Keratinocyte (primary cell): ENCODE measurements at regions not wholly inside any gene's neighbourhood (a gene's known extent, or its start where the extent isn't known, plus 50 kb on each side); places are given as distances from the start of the nearest gene placed in this dataset.

Experiments used
- DNase-seq: peaks from one replicate; pipeline ENCODE4 v3.0.0-alpha.2; 2011; ENCODE audit warnings: low read depth, missing footprints, low spot score
- FAIRE-seq: peaks from 2 replicates; lab custom pipeline; 2011; peaks lifted over from hg19 to GRCh38; lab: Jason Lieb, UNC
- H2AFZ ChIP-seq: 2 replicates; pipeline ENCODE4 v1.6.0; 2012; ENCODE audit warnings: low read length, control low read depth, inconsistent platforms; ENCODE audit not compliant: control insufficient read depth
- H3K27ac ChIP-seq: 2 replicates; pipeline ENCODE4 v1.5.1; 2011; ENCODE audit warnings: low read length; ENCODE audit not compliant: control insufficient read depth, insufficient read depth
- H3K27me3 ChIP-seq: 3 replicates; pipeline ENCODE4 v1.6.0; 2011; ENCODE audit warnings: low read length; ENCODE audit not compliant: control insufficient read depth, insufficient read depth; ENCODE audit errors: extremely low read depth
- H3K36me3 ChIP-seq, 2 experiments: 2 replicates in 1 of 2; 3 replicates in 1 of 2; pipeline ENCODE4 v1.5.1; 2011; ENCODE audit warnings: low read length in 2 of 2, mild to moderate bottlenecking in 1 of 2; ENCODE audit not compliant: control insufficient read depth in 2 of 2, insufficient read depth in 2 of 2; ENCODE audit errors: extremely low read depth in 1 of 2
- H3K4me1 ChIP-seq: 3 replicates; pipeline ENCODE4 v1.5.1; 2011; ENCODE audit warnings: low read length; ENCODE audit not compliant: control insufficient read depth, insufficient read depth; ENCODE audit errors: extremely low read depth
- H3K4me2 ChIP-seq: 3 replicates; pipeline ENCODE4 v1.6.0; 2011; ENCODE audit warnings: low read depth, low read length; ENCODE audit not compliant: control insufficient read depth, insufficient read depth; ENCODE audit errors: extremely low read depth
- H3K4me3 ChIP-seq, 3 experiments: fragments of 200-600 bp in 1 of 3; sonication (generic) in 1 of 3; 2 replicates in 2 of 3; 3 replicates in 1 of 3; pipeline ENCODE4 v1.5.1; 2011 to 2016; ENCODE audit warnings: low read length in 3 of 3, mild to moderate bottlenecking in 3 of 3, control low read depth in 2 of 3, inconsistent platforms in 1 of 3, low read depth in 1 of 3, mixed read lengths in 1 of 3, mixed run types in 1 of 3, moderate library complexity in 1 of 3; ENCODE audit not compliant: control insufficient read depth in 2 of 3, insufficient read depth in 2 of 3; ENCODE audit errors: extremely low read depth in 1 of 3
- H3K79me2 ChIP-seq: 2 replicates; pipeline ENCODE4 v1.6.0; 2012; ENCODE audit warnings: low read length; ENCODE audit not compliant: control insufficient read depth, insufficient read depth
- H3K9ac ChIP-seq: 3 replicates; pipeline ENCODE4 v1.6.0; 2011; ENCODE audit warnings: low read length; ENCODE audit not compliant: control insufficient read depth, insufficient read depth; ENCODE audit errors: extremely low read depth
- H3K9me1 ChIP-seq: 3 replicates; pipeline ENCODE4 v1.6.0; 2011; ENCODE audit warnings: low read length; ENCODE audit not compliant: control insufficient read depth, insufficient read depth; ENCODE audit errors: extremely low read depth
- H3K9me3 ChIP-seq: 2 replicates; pipeline ENCODE4 v1.5.1; 2012; ENCODE audit warnings: low read depth, low read length; ENCODE audit not compliant: control insufficient read depth
- H4K20me1 ChIP-seq: 3 replicates; pipeline ENCODE4 v1.6.0; 2011; ENCODE audit warnings: low read length; ENCODE audit not compliant: control insufficient read depth, insufficient read depth; ENCODE audit errors: extremely low read depth
- EZH2 ChIP-seq: IDR thresholded peaks from one replicate; pipeline ENCODE4 v1.6.1; 2012; ENCODE audit warnings: inconsistent platforms, mild to moderate bottlenecking, low read length, moderate library complexity
- dilution Hi-C: fragments of 300-500 bp; cut with MboI; formaldehyde crosslinking; loops from one replicate; pipeline ENCODE4 v1.7.0; 2020; ENCODE audit warnings: low sequenced_read_pairs; ENCODE audit not compliant: extremely low pct_ligation_motif_present
- TF ChIP-seq, protein P1 (sequence below), 3 experiments: IDR thresholded peaks in 1 of 3; conservative IDR thresholded peaks in 1 of 3; optimal IDR thresholded peaks in 1 of 3; 2 replicates in 2 of 3; 3 replicates in 1 of 3; pipeline versions ENCODE3 to v1.5.1; 2011; ENCODE audit warnings: low read length in 3 of 3, mild to moderate bottlenecking in 3 of 3, moderate library complexity in 2 of 3, control low read depth in 1 of 3, inconsistent platforms in 1 of 3; ENCODE audit not compliant: insufficient read depth in 2 of 3; ENCODE audit errors: extremely low read depth in 1 of 3

DNA sequence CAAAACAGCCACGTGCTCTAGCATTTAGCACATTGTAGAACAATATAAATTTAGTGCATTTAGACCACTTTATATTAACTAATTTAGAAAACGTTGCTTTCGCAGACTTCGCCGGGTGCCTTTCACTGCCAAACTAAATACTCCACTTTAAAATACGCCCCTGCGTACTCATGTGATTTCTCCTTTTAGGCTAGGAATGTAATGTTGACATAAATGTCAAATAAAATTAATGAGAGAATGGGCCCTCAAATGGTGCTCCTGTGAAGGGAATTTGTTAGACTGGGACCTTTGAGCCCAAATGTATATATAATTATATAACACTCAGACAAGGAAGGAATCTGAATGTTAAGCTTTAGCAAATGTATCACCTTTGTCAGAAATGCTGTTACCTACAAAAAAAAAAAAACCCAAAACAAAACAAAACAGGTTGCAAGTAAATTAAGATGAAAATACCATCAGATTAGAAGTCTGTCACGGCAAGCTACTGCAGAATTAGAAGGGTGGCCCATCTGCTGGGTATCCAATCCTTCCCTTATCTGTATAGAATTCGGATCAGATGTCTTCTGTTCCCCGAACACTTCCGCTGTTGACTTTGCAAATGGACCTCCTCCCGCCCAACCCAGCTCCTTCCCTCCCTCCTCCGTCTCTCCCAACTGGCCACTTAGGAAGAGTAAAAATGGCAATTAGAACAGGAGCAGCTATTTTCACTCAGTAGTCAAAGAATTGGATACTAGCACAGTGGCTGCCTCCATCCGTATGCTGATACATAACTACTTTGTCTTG is 159.3 kb upstream of the FOXN3 start:
- TF ChIP-seq, protein P1, sequence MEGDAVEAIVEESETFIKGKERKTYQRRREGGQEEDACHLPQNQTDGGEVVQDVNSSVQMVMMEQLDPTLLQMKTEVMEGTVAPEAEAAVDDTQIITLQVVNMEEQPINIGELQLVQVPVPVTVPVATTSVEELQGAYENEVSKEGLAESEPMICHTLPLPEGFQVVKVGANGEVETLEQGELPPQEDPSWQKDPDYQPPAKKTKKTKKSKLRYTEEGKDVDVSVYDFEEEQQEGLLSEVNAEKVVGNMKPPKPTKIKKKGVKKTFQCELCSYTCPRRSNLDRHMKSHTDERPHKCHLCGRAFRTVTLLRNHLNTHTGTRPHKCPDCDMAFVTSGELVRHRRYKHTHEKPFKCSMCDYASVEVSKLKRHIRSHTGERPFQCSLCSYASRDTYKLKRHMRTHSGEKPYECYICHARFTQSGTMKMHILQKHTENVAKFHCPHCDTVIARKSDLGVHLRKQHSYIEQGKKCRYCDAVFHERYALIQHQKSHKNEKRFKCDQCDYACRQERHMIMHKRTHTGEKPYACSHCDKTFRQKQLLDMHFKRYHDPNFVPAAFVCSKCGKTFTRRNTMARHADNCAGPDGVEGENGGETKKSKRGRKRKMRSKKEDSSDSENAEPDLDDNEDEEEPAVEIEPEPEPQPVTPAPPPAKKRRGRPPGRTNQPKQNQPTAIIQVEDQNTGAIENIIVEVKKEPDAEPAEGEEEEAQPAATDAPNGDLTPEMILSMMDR (optimal IDR thresholded peaks at IDR 0.05 in 1 of 3, IDR thresholded peaks at IDR 0.05 in 1 of 3, conservative IDR thresholded peaks at IDR 0.05 in 1 of 3; ENCODE audit: extremely low read depth in 1 of 3, insufficient read depth in 2 of 3, low read length in 3 of 3) = no peak
- TF ChIP-seq EZH2 = no peak
- FAIRE-seq (no peak), DNase-seq (no peak)
- no peaks in the 10 kb centered on the region for H4K20me1 ChIP-seq
- no peaks in the 10 kb centered on the region for H3K9me1 ChIP-seq
- no peaks in the 10 kb centered on the region for H3K27me3 ChIP-seq
- no peak overlapping the region for H3K9ac ChIP-seq
- H3K36me3 ChIP-seq = no peaks in the 10 kb centered on the region
- H3K79me2 ChIP-seq = no peaks in the 10 kb centered on the region
- H3K4me3 ChIP-seq = no peak overlapping the region
- H3K4me2 ChIP-seq = no peak overlapping the region
- no peaks in the 10 kb centered on the region for H3K4me1 ChIP-seq
- dilution Hi-C loops = no loop called here
- H2AFZ ChIP-seq = no peak overlapping the region
- H3K27ac ChIP-seq = no peak overlapping the region
- no peaks in the 10 kb centered on the region for H3K9me3 ChIP-seq

DNA sequence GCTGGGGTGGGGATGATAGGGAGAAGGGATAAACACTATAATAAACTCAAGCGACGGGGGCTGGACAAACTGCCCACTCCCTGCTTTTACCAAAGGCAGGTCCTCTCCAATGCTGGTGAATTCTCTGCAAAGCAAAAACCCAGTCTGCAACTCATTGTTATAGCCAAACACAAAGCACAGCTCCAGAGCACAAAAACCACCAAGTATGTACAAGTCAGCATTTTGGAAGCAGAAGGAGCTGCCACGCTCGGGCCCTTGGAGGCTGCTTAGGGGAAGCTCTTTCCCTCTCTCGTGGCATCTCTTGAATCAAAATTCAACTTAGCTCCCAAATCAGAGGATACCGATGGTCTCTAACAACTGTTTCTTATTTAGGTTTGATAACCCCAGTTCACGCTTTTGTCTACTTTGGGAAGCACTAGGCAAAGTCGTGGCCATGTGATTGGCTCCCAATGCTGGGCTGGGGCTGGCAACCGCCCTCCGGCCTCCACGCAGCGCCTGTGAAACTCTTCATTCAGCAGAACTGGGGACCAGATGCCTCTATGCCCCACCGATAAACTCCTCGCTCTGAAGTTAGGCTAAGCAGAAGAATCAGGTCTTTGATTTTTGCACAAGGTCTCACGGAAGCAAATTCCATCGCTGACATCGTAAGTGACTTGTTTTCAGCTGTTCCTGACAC is 158.5 kb upstream of the FOXN3 start:
- H3K27me3 ChIP-seq = no peaks in the 10 kb centered on the region
- DNase-seq (no peak), FAIRE-seq (no peak)
- TF ChIP-seq, protein P1 (optimal IDR thresholded peaks at IDR 0.05 in 1 of 3, IDR thresholded peaks at IDR 0.05 in 1 of 3, conservative IDR thresholded peaks at IDR 0.05 in 1 of 3; ENCODE audit: extremely low read depth in 1 of 3, insufficient read depth in 2 of 3, low read length in 3 of 3) = no peak
- no peak for TF ChIP-seq EZH2
- no peak overlapping the region for H3K9ac ChIP-seq
- no peak overlapping the region for H3K4me3 ChIP-seq
- dilution Hi-C loops = no loop called here
- H3K9me1 ChIP-seq = no peaks in the 10 kb centered on the region
- no peak overlapping the region for H3K4me2 ChIP-seq
- H2AFZ ChIP-seq = no peak overlapping the region
- H3K79me2 ChIP-seq = no peaks in the 10 kb centered on the region
- H3K36me3 ChIP-seq = no peaks in the 10 kb centered on the region
- H3K9me3 ChIP-seq = no peaks in the 10 kb centered on the region
- H4K20me1 ChIP-seq = no peaks in the 10 kb centered on the region
- H3K27ac ChIP-seq = no peak overlapping the region
- H3K4me1 ChIP-seq = no peaks in the 10 kb centered on the region
